GM23248 (cell line): ENCODE measurements at regions not wholly inside any gene's neighbourhood (a gene's known extent, or its start where the extent isn't known, plus 50 kb on each side); places are given as distances from the start of the nearest gene placed in this dataset.

Source experiments
- DNase-seq: peaks from one replicate; pipeline ENCODE4 v3.0.0-alpha.2; 2015
- H2AFZ ChIP-seq: fragments of 200-600 bp; sonication (generic); 2 replicates; pipeline ENCODE4 v1.6.1; 2016; ENCODE audit warnings: antibody characterized with exemption
- H3F3A ChIP-seq: fragments of 200-600 bp; sonication (generic); 2 replicates; pipeline ENCODE4 v1.6.1; 2016; ENCODE audit warnings: mild to moderate bottlenecking, antibody characterized with exemption, mixed run types; ENCODE audit not compliant: insufficient read depth
- H3K27ac ChIP-seq: fragments of 200-600 bp; sonication (generic); 2 replicates; pipeline ENCODE4 v1.5.1; 2016; ENCODE audit warnings: mild to moderate bottlenecking
- H3K27me3 ChIP-seq: fragments of 200-600 bp; sonication (generic); replicated peaks from 2 replicates; pipeline ENCODE4 v1.6.1; 2016; ENCODE audit warnings: mild to moderate bottlenecking; ENCODE audit not compliant: insufficient read depth
- H3K36me3 ChIP-seq: fragments of 200-600 bp; sonication (generic); 2 replicates; pipeline ENCODE4 v1.6.1; 2016; ENCODE audit warnings: low read depth, mild to moderate bottlenecking
- H3K4me1 ChIP-seq: fragments of 200-600 bp; sonication (generic); 2 replicates; pipeline ENCODE4 v1.6.1; 2016; ENCODE audit warnings: mild to moderate bottlenecking; ENCODE audit not compliant: insufficient read depth
- H3K4me2 ChIP-seq: fragments of 200-600 bp; sonication (generic); one replicate; pipeline ENCODE4 v1.6.1; 2016; ENCODE audit warnings: mild to moderate bottlenecking; ENCODE audit not compliant: unreplicated experiment
- H3K4me3 ChIP-seq: fragments of 200-600 bp; sonication (generic); 2 replicates; pipeline ENCODE4 v1.5.1; 2016; ENCODE audit warnings: mild to moderate bottlenecking
- H3K79me2 ChIP-seq: fragments of 200-600 bp; sonication (generic); 2 replicates; pipeline ENCODE4 v1.6.1; 2016; ENCODE audit warnings: mild to moderate bottlenecking; ENCODE audit not compliant: insufficient read depth
- H3K9ac ChIP-seq: fragments of 200-600 bp; sonication (generic); 2 replicates; pipeline ENCODE4 v1.6.1; 2016; ENCODE audit warnings: mild to moderate bottlenecking
- H3K9me2 ChIP-seq: fragments of 200-600 bp; sonication (generic); 2 replicates; pipeline ENCODE4 v1.6.1; 2016; ENCODE audit warnings: mixed run types, mild to moderate bottlenecking, moderate library complexity; ENCODE audit not compliant: insufficient read depth
- H3K9me3 ChIP-seq: fragments of 200-600 bp; sonication (generic); one replicate; pipeline ENCODE4 v1.6.1; 2017; ENCODE audit warnings: low read depth
- H4K20me1 ChIP-seq: fragments of 200-600 bp; sonication (generic); 2 replicates; pipeline ENCODE4 v1.6.0; 2016; ENCODE audit not compliant: insufficient read depth
- EZH2 ChIP-seq: fragments of 200-600 bp; sonication (generic); IDR thresholded peaks from 2 replicates; pipeline ENCODE4 v1.6.1; 2018; ENCODE audit warnings: antibody characterized with exemption, mild to moderate bottlenecking; ENCODE audit not compliant: insufficient read depth, poor library complexity, severe bottlenecking
- EZH2phosphoT487 ChIP-seq: fragments of 200-600 bp; sonication (generic); IDR thresholded peaks from 2 replicates; pipeline ENCODE4 v1.6.1; 2018; ENCODE audit warnings: antibody characterized with exemption, moderate library complexity, mild to moderate bottlenecking, low read depth; ENCODE audit not compliant: insufficient read depth
- WGBS, 2 experiments: methylation state at CpG; one replicate each; pipeline ENCODE4 v1.1.6; 2015 to 2017; ENCODE audit warnings: low lambda C conversion rate in 2 of 2, low coverage in 1 of 2; ENCODE audit errors: missing lambda C conversion rate in 2 of 2; 5-methylcytosine and 5-hydroxymethylcytosine counted together
- in situ Hi-C: fragments of 300-500 bp; cut with MboI; formaldehyde crosslinking; loops from 2 replicates; pipeline ENCODE4 v1.15.0; 2020

- Histone ChIP-seq H3K4me3 (peak overlapping the region; percentile 24; the same call in 1 of the 2 replicates), H3K4me1 (peaks cover 28% of the 10 kb centered on the region), H3K9me2 (no peaks in the 10 kb centered on the region), H3K36me3 (no peaks in the 10 kb centered on the region), H3F3A (0 out of 2 replicates have a peak, but pooled peaks cover 6% of the 10 kb centered on the region), H3K79me2 (no peaks in the 10 kb centered on the region), H4K20me1 (no peaks in the 10 kb centered on the region), H3K9me3 (no peaks in the 10 kb centered on the region), H3K27me3 (no peaks in the 10 kb centered on the region), H2AFZ (peak overlapping the region; percentile 40; the same call in 1 of the 2 replicates), H3K27ac (peak overlapping the region; percentile 95), H3K4me2 (peak overlapping the region; percentile 36), H3K9ac (peak overlapping the region; percentile 68)
- peak; percentile 95 for DNase-seq
- in situ Hi-C loops: no loop called here
- TF ChIP-seq EZH2 (no peak), EZH2phosphoT487 (no peak)
- 0% methylated on average over 1 of the region's 1 CpG for WGBS, 2 experiments
These were observed 242.6 kb upstream of the FAT3 start for GRCh38 chr11:91981995-91982394.

DNA sequence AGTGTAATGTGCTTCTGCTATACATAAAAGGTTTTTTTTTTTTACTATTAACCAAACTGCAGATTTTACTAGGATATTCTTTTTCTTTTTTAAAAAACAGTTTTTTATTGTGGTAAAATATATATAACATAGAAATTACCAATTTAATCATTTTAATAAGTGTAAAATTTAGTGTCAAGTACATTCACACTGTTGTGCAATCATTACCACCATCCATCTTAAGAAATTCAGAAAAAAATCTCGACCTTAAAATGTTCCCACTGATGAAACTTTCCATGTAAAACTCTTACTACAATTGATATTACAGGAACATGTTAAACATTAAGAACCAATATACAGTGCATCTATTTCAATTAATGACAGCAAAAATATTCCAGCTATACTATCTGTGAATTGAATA, 244.8 kb upstream of the FAT3 start:
- no peaks in the 10 kb centered on the region for H3K27me3 ChIP-seq
- TF ChIP-seq EZH2: no peak
- no peak for TF ChIP-seq EZH2phosphoT487
- in situ Hi-C loops: no loop called here
- H4K20me1 ChIP-seq: no peaks in the 10 kb centered on the region
- 0 out of 2 replicates have a peak, but pooled peaks cover 6% of the 10 kb centered on the region for H3F3A ChIP-seq
- 39 to 59% methylated on average over 1 of the region's 1 CpG for WGBS, 2 experiments
- DNase-seq: no peak
- H3K36me3 ChIP-seq: no peaks in the 10 kb centered on the region
- H3K9me3 ChIP-seq: no peaks in the 10 kb centered on the region
- no peaks in the 10 kb centered on the region for H3K79me2 ChIP-seq
- no peak overlapping the region for H3K4me3 ChIP-seq
- H3K4me2 ChIP-seq: no peak overlapping the region
- no peak overlapping the region for H3K27ac ChIP-seq
- H3K4me1 ChIP-seq: peaks cover 28% of the 10 kb centered on the region
- H3K9me2 ChIP-seq: no peaks in the 10 kb centered on the region
- H3K9ac ChIP-seq: no peak overlapping the region
- H2AFZ ChIP-seq: no peak overlapping the region

DNA sequence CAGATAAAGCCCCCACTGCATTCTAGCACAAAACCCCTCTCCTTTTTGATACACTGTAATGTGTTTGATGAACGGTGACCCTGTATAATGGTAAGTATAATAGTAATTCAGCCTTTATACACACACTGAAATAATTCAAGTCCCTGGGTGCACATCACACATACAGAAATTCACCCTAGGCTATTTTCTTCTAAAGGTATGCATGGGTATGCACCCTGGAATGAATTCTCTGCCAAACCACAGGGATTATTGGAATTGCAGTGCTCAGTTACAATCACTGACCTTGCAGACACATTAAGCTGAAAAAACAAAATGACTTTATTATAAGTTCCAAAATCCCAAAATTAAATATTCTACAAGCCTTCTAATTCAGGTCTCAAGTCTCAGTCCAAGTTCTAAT, 245.9 kb upstream of the FAT3 start:
- Histone ChIP-seq H3K79me2 (no peaks in the 10 kb centered on the region), H3K4me3 (no peak overlapping the region), H4K20me1 (no peaks in the 10 kb centered on the region), H3K36me3 (no peaks in the 10 kb centered on the region), H3K9me3 (no peaks in the 10 kb centered on the region), H3K4me1 (peaks cover 28% of the 10 kb centered on the region), H3K27me3 (no peaks in the 10 kb centered on the region), H2AFZ (no peak overlapping the region), H3K9ac (no peak overlapping the region), H3F3A (0 out of 2 replicates have a peak, but pooled peaks cover 6% of the 10 kb centered on the region), H3K9me2 (no peaks in the 10 kb centered on the region), H3K27ac (no peak overlapping the region), H3K4me2 (peak overlapping the region; percentile 34)
- in situ Hi-C loops: no loop called here
- no peak for TF ChIP-seq EZH2phosphoT487
- TF ChIP-seq EZH2: no peak
- DNase-seq: peak; percentile 23
- 30 to 38% methylated on average over 1 of the region's 1 CpG for WGBS, 2 experiments

- no peaks in the 10 kb centered on the region for H3K9me2 ChIP-seq
- no peaks in the 10 kb centered on the region for H3F3A ChIP-seq
- no peak overlapping the region for H3K4me2 ChIP-seq
- in situ Hi-C loops: no loop called here
- 75 to 82% methylated on average over 3 of the region's 3 CpGs for WGBS, 2 experiments
- H3K4me3 ChIP-seq: no peak overlapping the region
- H3K27ac ChIP-seq: no peak overlapping the region
- no peaks in the 10 kb centered on the region for H3K79me2 ChIP-seq
- no peaks in the 10 kb centered on the region for H3K9me3 ChIP-seq
- no peak for DNase-seq
- H2AFZ ChIP-seq: no peak overlapping the region
- no peak overlapping the region for H3K9ac ChIP-seq
- no peaks in the 10 kb centered on the region for H3K27me3 ChIP-seq
- H3K4me1 ChIP-seq: no peaks in the 10 kb centered on the region
- H4K20me1 ChIP-seq: no peaks in the 10 kb centered on the region
- no peak for TF ChIP-seq EZH2
- no peak for TF ChIP-seq EZH2phosphoT487
- no peaks in the 10 kb centered on the region for H3K36me3 ChIP-seq
These were observed 251.9 kb upstream of the FAT3 start for GRCh38 chr11:91972665-91973266.

DNA sequence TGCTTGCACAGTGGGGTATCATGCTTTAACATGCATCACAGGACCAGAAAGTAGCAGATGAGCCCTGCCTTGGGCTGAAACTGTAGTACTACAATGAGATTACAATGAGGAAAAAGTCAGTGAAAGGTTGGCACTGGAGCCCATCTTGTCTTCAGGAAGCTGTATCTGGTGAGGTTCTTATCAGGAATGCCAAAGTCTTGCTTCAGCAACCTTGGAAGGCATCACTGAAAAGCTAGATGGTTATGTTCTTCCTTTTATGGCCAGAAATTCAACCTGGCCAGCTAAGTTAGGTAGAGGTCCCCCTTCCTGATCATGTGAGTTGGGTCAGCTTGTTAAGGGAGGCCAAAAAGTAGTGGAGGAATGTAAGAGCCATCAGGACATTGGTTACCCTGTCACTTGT, 254.0 kb upstream of the FAT3 start:
- no peak overlapping the region for H3K4me2 ChIP-seq
- DNase-seq: no peak
- no peaks in the 10 kb centered on the region for H4K20me1 ChIP-seq
- H3K9me3 ChIP-seq: no peaks in the 10 kb centered on the region
- H2AFZ ChIP-seq: no peak overlapping the region
- H3F3A ChIP-seq: no peaks in the 10 kb centered on the region
- no peaks in the 10 kb centered on the region for H3K27me3 ChIP-seq
- H3K79me2 ChIP-seq: no peaks in the 10 kb centered on the region
- TF ChIP-seq EZH2phosphoT487 (no peak), EZH2 (no peak)
- no peaks in the 10 kb centered on the region for H3K4me1 ChIP-seq
- H3K36me3 ChIP-seq: no peaks in the 10 kb centered on the region
- H3K9ac ChIP-seq: no peak overlapping the region
- H3K4me3 ChIP-seq: no peak overlapping the region
- no peak overlapping the region for H3K27ac ChIP-seq
- no peaks in the 10 kb centered on the region for H3K9me2 ChIP-seq
- in situ Hi-C loops: no loop called here
